ENCODE measurements at regions not wholly inside any gene's neighbourhood (a gene's known extent, or its start where the extent isn't known, plus 50 kb on each side); places are given as distances from the start of the nearest gene placed in this dataset.
"Not testable (repeated sequence)": the region's sequence is repeated elsewhere in the genome, so short reads cannot be mapped to it uniquely, and the experiment has no call there.

- no peak for DNase-seq (ENCODE audit: low read depth)
Observed at GRCh38 chr17:33562792-33563191, 269.7 kb upstream of the ASIC2 start.

DNA sequence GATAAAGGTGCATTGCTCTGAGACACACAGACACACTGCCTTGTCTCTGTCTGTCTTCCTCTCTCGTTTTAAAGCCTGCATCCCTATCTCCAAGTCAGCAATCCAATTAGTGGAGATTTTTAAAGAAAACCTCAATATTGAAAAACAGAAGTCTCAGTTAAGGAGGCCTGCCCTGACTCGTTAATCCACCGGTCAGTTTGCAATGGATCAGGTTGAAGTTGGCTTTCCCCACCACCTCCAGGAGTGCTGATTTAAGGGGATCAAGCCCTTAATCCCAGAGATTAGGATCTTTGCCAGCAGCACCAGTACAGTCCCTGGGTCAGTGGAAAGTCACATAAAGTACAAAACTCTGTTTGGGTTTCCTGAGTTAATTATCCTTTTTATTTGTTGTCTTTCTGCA is 271.1 kb upstream of the ASIC2 start:
- DNase-seq (ENCODE audit: low read depth): no peak

DNA sequence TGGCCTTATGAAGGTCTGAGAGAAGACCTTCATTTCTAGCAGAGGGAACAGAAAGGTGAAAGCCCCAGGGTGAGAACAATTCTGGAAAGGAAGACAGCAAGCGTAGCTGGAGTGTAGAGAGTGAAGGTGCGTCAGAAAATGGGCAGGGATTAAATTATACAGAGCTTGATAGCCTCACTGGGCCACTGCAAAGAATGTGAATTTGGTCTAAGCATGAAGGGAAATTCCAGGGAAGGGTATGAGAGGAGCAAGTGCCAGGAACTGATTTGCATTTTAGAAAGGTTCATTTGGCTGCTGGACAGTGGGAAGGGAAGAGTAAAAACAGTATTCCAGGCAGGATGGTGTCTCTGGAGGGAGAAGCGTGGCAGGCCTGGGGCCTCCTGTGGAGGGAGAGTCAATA is 274.1 kb upstream of the ASIC2 start:
- no peak for DNase-seq (ENCODE audit: low read depth)

DNA sequence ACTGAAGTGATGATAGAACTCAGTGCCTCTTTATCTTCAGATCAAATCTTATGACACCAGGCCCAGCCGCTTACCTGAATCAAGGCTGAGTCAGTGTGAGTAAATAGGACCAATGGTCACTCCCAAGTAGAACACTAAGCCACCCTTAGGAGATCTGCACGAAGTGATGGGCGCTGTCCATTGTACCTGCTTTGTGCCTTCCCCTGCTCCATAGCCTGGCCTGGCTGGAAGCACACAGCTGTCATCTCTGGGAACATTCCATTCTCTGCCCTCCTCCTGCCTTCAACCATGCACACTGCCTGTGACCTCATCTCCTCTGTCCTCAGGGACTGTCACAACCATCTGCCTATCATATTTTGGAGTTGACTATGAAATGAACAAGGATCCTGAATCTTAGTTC is 279.5 kb upstream of the ASIC2 start:
- DNase-seq (ENCODE audit: low read depth): peak; percentile 3

DNA sequence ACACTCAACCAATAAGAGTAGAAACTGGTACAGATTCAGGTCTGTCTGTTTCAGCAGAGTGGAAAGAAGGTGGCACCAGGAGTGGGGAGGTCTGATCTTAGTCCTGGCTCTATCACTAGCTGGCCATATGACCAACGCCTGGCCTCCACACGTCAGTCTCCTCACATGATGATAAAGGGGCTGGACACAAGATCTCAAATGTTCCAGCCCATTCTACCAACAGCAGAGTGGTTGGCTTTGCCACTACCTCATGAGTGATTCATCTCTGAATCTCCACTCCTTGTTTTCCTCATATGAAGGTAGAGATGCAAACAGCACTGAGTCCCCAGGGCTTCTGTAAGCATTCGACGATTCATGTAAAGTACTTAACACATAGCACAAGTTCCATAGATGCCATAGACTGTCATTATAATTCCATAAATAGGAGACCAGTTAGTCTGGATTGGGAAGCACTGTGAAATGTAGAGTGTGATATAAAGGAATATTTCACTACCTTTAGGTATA is 281.9 kb upstream of the ASIC2 start:
- no peak for DNase-seq (ENCODE audit: low read depth)

GRCh38 chr17:33579740-33580139 is 286.6 kb upstream of the ASIC2 start:
- DNase-seq (ENCODE audit: low read depth): not testable (repeated sequence)

- DNase-seq (ENCODE audit: low read depth): no peak
Observed at GRCh38 chr17:33580215-33580614, 287.1 kb upstream of the ASIC2 start.

- no peak for DNase-seq (ENCODE audit: low read depth)
Observed at GRCh38 chr17:33582661-33583060, 289.6 kb upstream of the ASIC2 start.

DNA sequence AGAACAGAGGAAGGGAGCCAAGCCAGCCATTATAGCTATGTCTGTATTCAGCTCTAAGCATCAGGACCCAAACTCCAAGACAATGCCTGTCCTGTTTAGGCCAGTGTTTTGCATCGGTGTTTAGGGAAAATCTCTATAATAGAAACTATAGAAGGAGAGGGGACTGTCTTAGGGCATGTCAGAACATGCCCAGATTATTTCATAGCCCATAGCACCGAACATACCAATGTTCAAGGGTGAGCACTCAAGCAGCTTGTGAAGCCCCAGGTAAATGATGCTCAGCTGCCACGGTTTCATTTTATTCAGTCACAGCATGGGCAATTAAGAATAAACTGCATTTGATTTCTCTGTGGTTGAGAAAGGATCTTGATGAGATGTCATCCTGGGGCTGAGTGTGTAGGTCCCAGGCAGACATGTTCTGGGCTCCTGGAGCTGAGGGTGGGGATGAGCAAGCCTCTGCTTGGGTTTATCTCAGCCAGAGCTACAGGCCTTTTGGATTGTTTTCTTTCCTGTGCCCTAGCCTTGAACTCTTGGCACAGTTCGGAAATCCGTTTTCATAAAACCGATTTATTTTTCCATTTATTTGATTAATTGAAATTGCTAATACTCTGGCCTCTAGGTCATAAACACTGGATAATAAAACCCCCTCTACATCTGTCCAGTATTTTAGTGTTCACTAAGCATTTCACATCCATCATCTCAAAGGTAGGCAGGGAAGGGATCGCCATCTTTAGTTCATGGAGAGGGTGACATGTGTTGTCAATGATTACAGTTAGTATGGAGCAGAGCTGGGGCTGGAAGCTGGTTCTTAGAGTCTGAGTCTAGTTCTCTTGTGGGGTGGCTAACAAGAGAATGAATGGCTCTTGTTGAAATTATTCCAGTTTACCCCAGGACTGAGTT is 290.7 kb upstream of the ASIC2 start:
- no peak for DNase-seq (ENCODE audit: low read depth)

GRCh38 chr17:33593991-33594390 is 300.9 kb upstream of the ASIC2 start:
- no peak for DNase-seq (ENCODE audit: low read depth)

GRCh38 chr17:33595828-33596227 is 302.7 kb upstream of the ASIC2 start:
- DNase-seq (ENCODE audit: low read depth): no peak

DNA sequence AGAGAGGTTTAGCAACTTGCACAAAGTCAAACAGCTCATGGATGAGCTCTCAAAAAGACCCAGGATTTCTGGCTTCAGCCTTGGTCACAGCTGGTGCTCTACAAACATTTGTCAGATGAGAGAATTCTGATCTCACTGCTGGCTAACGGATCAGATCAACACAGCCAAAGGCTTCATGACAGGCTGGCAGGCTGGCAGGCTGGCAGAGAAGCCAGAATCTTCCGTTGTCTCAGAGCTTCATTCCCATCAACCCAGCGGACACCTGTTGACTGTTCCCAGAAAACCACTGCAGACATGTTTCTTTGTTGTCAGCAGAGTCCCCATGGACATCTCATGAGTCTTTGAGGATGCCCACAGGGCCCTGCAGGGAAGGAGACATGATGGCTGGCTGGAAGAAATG is 303.8 kb upstream of the ASIC2 start:
- no peak for DNase-seq (ENCODE audit: low read depth)

DNA sequence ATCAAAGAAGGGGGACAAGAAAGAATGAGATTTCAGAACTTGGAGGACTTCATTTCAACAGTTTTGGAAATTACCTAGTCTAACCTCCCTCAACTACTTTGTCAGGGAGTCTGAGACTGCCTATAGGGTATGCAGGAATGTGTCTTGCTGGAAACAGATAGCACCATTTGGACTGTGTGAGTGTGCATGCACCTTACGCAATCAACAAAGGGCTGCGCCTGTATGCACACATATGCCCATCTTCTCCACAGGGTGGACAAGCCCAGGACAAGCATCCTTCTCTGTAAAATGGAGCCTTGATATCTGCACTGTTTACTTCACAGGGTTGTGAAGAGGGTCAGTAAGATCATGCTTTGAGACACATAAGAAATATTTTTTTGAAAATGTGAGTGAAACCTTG is 305.7 kb upstream of the ASIC2 start:
- no peak for DNase-seq (ENCODE audit: low read depth)

DNA sequence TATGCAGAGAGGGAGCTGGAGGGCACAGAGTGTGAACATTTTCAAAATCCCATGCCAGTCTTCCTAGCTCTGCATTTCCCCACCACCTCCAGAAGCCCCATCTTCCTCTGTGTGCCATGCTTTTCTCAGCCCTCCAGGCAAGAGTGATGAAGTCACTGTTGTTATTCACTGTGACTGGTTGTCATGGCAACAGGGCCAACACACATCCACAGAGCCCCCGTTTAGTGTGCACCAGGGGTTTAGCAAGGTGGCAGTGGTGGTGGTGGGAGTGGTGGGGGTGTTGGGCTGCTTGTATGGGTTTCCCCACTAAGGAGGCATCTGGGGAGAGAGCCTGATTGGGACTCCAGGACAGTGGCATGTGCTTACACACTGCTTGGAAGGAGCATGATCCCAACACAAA is 309.9 kb upstream of the ASIC2 start:
- DNase-seq (ENCODE audit: low read depth): peak; percentile 1

GRCh38 chr17:33603789-33604188 is 310.7 kb upstream of the ASIC2 start:
- DNase-seq (ENCODE audit: low read depth): no peak

DNA sequence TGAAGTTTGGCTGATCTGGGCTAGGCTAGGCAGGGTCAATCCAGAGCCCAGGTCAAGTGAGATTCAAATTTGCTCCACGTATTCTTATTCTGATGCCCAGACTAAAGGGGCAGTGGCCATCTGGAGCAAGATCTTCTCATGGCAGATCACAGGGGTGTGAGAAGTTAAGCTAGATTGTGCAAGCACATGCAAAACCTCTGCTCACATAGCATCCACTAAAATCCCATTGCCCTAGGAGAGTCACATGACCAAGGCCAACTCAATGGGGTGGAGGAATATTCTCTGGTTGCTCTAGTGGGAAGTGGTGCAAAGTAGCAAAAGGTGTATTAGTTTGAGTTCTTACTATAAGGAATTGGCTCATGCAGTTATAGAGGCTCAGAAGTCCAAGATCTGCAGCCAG is 318.4 kb upstream of the ASIC2 start:
- DNase-seq (ENCODE audit: low read depth): no peak

GRCh38 chr17:33615861-33616260 is 322.8 kb upstream of the ASIC2 start:
- DNase-seq (ENCODE audit: low read depth): no peak

- DNase-seq (ENCODE audit: low read depth): no peak
Observed at GRCh38 chr17:33623841-33624240, 330.7 kb upstream of the ASIC2 start.

DNA sequence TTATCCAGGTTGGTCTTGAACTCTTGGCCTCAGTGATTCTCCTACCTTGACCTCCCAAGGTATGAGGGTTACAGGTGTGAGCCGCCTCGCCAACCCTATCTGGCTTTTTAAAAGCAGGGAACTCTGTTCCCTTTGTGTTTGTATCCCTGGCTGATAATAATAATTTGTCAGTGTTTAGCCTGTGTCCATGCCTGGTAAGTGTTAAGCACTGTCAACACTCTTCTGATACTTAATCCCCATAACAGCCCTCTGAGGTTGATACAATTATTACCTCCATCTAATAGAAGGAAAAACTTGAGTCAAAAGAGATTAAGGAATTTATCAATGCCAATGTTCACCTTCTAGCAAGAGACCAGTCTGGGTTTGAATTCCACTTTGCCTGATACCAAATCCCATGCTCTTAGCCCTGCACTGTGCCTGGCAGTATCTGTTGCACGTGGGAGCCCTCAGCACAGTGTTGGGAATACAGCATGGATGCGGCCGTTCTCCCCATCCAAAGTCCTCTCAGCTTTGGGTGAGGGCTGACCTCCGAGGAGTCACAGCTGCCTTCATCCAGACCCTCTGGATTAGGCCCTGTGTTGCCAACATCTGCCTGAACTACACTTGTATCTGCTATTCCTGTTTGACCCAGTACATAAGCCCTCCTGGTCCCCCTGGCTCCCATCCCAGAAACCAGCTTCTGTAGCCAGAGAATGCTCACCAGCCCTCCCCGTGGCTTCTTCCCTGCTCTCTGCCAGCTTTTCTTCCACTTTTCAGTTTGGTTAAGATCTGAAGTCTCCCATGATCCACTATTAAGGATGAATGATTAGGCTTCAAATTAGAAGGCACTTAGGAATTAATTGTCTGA is 335.6 kb upstream of the ASIC2 start:
- no peak for DNase-seq (ENCODE audit: low read depth)

GRCh38 chr17:33633446-33633845 is 340.4 kb upstream of the ASIC2 start:
- no peak for DNase-seq (ENCODE audit: low read depth)

DNA sequence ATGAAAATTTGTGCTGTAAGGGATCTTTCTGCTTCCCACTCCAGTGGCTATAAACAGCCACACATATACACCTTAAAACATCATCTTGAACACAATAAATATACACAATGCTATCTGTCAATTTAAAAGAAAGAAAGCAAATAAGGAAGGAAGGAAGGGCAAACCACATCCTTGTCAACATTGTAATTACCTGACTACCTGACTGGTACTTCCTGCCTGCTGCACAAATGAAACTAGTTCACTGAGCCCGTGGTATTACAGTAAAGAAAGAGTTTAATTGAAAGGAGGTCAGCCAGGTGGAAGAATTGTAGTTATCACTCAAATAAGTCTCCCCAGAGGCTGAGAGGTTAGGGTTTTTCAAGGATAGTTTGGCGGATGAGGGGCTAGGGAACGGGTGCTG is 344.4 kb upstream of the ASIC2 start:
- DNase-seq (ENCODE audit: low read depth): no peak

GRCh38 chr17:33639103-33639880 is 346.2 kb upstream of the ASIC2 start:
- no peak for DNase-seq (ENCODE audit: low read depth)

All from M059J (cell line).